ENCODE measurements at regions not wholly inside any gene's neighbourhood (a gene's known extent, or its start where the extent isn't known, plus 50 kb on each side); places are given as distances from the start of the nearest gene placed in this dataset.

DNA sequence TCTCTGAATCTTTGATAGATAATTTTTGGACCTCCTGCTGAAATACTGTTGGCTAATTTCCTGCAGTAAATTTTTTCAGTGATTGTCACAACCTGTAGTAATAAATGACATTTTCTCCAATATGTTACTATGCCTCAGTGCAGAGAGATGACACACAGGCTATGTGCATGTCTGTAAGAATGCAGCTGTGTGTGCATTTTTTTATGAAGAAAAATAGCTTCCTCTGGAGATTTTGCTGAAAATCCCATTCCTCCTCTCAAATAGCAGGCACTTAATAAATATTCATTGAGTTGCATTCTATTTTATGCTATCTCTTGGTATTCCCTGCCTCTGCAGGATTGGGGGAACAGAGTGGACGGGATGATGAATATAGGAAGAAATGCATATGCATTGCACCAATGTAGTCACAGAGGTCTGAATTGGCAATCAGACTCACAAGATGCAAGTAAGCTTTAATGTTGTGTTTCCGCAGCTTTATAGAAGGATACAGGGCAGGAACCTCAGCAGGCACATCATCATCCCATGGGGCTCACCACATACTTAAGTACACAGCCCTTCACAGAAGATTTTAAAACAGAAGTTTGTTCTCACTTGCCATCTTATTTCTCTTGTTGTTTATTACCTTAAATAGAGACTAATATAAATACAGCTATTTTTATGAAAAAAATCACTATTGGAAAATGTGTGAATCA, 474.7 kb downstream of the EPM2A start:
- TF ChIP-seq, protein P1, sequence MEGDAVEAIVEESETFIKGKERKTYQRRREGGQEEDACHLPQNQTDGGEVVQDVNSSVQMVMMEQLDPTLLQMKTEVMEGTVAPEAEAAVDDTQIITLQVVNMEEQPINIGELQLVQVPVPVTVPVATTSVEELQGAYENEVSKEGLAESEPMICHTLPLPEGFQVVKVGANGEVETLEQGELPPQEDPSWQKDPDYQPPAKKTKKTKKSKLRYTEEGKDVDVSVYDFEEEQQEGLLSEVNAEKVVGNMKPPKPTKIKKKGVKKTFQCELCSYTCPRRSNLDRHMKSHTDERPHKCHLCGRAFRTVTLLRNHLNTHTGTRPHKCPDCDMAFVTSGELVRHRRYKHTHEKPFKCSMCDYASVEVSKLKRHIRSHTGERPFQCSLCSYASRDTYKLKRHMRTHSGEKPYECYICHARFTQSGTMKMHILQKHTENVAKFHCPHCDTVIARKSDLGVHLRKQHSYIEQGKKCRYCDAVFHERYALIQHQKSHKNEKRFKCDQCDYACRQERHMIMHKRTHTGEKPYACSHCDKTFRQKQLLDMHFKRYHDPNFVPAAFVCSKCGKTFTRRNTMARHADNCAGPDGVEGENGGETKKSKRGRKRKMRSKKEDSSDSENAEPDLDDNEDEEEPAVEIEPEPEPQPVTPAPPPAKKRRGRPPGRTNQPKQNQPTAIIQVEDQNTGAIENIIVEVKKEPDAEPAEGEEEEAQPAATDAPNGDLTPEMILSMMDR (IDR thresholded peaks at IDR 0.05; ENCODE audit: extremely low read depth, missing control alignments), result no peak
- no peak for DNase-seq (ENCODE audit: low spot score)

DNA sequence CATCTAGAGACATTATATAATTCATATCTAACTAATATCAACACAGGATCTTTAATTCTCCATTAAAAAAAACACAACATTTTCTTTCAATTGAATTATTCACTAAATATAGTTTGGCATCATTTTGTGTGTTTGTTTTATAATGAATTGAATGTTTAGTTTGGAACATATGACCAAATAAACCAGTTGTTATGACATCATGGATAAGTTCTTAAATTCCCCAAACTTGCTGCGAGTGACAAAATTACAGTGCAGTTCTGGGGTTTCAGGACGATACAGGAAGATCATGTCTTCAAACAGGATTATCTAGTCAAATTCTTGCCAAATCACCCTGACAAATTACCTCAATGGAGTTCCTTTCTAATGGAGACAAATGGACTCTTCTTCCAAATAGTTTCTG, 473.6 kb downstream of the EPM2A start:
- TF ChIP-seq, protein P1 (IDR thresholded peaks at IDR 0.05; ENCODE audit: extremely low read depth, missing control alignments), result no peak
- no peak for DNase-seq (ENCODE audit: low spot score)

GRCh38 chr6:145262771-145263170, 472.5 kb downstream of the EPM2A start:
- TF ChIP-seq, protein P1 (IDR thresholded peaks at IDR 0.05; ENCODE audit: extremely low read depth, missing control alignments), result no peak

DNA sequence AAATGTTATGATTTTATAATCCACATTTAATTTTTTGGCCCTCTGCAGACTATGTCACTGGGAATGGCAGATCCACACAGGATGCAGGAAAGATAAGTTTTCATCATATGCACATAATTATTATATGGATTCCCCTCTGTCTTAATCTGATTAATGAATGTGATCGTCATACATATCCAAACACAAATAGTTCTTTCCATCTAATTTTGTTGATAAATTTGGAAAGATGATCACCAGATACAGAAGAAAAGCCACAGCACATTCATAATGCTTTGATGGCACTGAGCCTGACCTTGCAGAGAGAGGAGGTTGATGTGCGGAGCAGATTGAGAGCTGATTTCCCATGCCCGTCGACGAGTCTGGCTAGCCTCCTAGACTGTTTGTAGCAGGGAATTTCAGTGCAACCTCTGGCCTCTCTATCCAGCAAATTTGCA, 471.5 kb downstream of the EPM2A start:
- no peak for DNase-seq (ENCODE audit: low spot score)
- TF ChIP-seq, protein P1 (IDR thresholded peaks at IDR 0.05; ENCODE audit: extremely low read depth, missing control alignments), result no peak

More at GRCh38 chr6:145262771-145263170, 472.5 kb downstream of the EPM2A start:
- DNase-seq (ENCODE audit: low spot score), result no peak

DNA sequence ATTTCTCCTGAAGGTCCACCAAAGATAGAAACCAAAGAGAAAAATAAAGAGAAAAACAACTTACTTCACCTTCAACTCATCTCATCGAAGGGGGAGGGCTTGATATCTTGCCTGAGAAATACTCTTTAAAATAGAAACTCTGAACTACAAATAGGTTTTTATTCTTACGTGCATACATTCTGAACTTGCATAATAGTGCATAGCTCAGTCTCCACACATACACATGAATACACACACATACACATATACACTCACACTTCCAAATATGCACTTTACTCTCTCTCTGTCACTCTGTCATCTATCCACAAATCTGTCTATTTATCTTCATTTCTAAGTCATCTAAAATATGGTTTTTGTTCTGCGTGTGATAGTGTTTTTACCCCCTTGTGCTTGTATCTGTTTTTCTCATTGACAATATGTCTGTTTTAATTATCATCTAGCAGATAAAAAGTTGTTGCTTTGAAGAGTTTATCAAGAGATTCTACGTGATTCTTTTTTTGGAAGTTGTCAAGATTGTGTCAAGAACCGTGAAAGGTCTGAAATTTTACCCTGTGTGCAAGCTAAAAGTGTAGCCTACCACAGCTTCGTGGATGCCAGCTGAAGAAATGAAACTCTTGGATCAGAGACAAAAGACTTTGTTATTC, 468.8 kb downstream of the EPM2A start:
- DNase-seq (ENCODE audit: low spot score), result no peak
- TF ChIP-seq, protein P1 (IDR thresholded peaks at IDR 0.05; ENCODE audit: extremely low read depth, missing control alignments), result no peak

GRCh38 chr6:145267076-145267867, 468.0 kb downstream of the EPM2A start:
- TF ChIP-seq, protein P1 (IDR thresholded peaks at IDR 0.05; ENCODE audit: extremely low read depth, missing control alignments), result no peak
- DNase-seq (ENCODE audit: low spot score), result no peak

- TF ChIP-seq, protein P1 (IDR thresholded peaks at IDR 0.05; ENCODE audit: extremely low read depth, missing control alignments), result no peak
- no peak for DNase-seq (ENCODE audit: low spot score)
Measured at GRCh38 chr6:145270464-145270863, 464.9 kb downstream of the EPM2A start.

Data from GM20000 (cell line).